GM12864 (cell line): ENCODE measurements at regions not wholly inside any gene's neighbourhood (a gene's known extent, or its start where the extent isn't known, plus 50 kb on each side); places are given as distances from the start of the nearest gene placed in this dataset.

Source experiments
- DNase-seq: peaks from one replicate; pipeline ENCODE4 v3.0.0-alpha.2; 2011; ENCODE audit warnings: low read depth
- H3K4me3 ChIP-seq: 2 replicates; pipeline ENCODE4 v1.5.1; 2011; ENCODE audit warnings: mild to moderate bottlenecking, low read depth, low read length, control low read depth
- TF ChIP-seq, protein P1 (sequence below): IDR thresholded peaks from 2 replicates; pipeline ENCODE4 v1.5.1; 2011; ENCODE audit warnings: low read depth, mild to moderate bottlenecking, moderate library complexity, low read length, control low read depth, inconsistent platforms; ENCODE audit errors: missing control alignments

- TF ChIP-seq, protein P1, sequence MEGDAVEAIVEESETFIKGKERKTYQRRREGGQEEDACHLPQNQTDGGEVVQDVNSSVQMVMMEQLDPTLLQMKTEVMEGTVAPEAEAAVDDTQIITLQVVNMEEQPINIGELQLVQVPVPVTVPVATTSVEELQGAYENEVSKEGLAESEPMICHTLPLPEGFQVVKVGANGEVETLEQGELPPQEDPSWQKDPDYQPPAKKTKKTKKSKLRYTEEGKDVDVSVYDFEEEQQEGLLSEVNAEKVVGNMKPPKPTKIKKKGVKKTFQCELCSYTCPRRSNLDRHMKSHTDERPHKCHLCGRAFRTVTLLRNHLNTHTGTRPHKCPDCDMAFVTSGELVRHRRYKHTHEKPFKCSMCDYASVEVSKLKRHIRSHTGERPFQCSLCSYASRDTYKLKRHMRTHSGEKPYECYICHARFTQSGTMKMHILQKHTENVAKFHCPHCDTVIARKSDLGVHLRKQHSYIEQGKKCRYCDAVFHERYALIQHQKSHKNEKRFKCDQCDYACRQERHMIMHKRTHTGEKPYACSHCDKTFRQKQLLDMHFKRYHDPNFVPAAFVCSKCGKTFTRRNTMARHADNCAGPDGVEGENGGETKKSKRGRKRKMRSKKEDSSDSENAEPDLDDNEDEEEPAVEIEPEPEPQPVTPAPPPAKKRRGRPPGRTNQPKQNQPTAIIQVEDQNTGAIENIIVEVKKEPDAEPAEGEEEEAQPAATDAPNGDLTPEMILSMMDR: no peak
- no peak overlapping the region for H3K4me3 ChIP-seq
- no peak for DNase-seq
These were observed 975.7 kb upstream of the RBFOX1 start for GRCh38 chr16:6356911-6357310.

GRCh38 chr16:6349725-6350124, 982.9 kb upstream of the RBFOX1 start:
- DNase-seq: no peak
- TF ChIP-seq, protein P1: no peak
- no peak overlapping the region for H3K4me3 ChIP-seq

DNA sequence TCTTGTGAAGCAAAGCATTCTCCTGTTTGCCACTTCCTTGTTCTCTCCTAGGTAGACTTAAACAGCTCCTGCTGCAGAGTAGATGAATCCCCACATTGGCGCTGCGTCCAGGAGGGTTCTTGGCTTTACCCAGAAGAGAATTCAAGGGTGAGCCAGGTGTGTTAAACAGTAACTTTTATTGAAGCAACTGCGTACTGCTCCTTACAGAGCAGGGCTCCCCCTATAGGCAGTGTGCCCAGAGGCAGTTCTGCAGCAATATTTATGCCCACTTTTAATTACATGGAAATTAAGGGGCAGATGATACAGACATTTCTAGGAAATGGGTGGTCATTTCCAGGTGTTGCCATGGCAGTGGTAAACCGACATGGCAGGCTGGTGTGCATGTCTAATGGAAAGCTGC, 987.6 kb upstream of the RBFOX1 start:
- TF ChIP-seq, protein P1: no peak
- no peak for DNase-seq
- H3K4me3 ChIP-seq: no peak overlapping the region

- DNase-seq: no peak
- TF ChIP-seq, protein P1: no peak
- no peak overlapping the region for H3K4me3 ChIP-seq
These were observed 989.5 kb upstream of the RBFOX1 start for GRCh38 chr16:6343157-6343556.

- H3K4me3 ChIP-seq: no peak overlapping the region
- DNase-seq: no peak
- TF ChIP-seq, protein P1: no peak
These were observed 990.7 kb upstream of the RBFOX1 start for GRCh38 chr16:6341981-6342380.

- TF ChIP-seq, protein P1: peak; percentile 63
- no peak overlapping the region for H3K4me3 ChIP-seq
- DNase-seq: no peak
These were observed 997.6 kb upstream of the RBFOX1 start for GRCh38 chr16:6335072-6335471.

GRCh38 chr16:6331770-6332169, 1000.9 kb upstream of the RBFOX1 start:
- H3K4me3 ChIP-seq: no peak overlapping the region
- no peak for DNase-seq
- TF ChIP-seq, protein P1: no peak
